IPS-20b (cell line): ENCODE measurements at regions not wholly inside any gene's neighbourhood (a gene's known extent, or its start where the extent isn't known, plus 50 kb on each side); places are given as distances from the start of the nearest gene placed in this dataset.
"Not testable (repeated sequence)": the region's sequence is repeated elsewhere in the genome, so short reads cannot be mapped to it uniquely, and the experiment has no call there.

Experiments
- H3K27ac ChIP-seq: one replicate; pipeline ENCODE4 v1.5.1; 2013; ENCODE audit warnings: low read length
- H3K27me3 ChIP-seq: 2 replicates; pipeline ENCODE4 v1.6.1; 2013; ENCODE audit warnings: mild to moderate bottlenecking, low read length, inconsistent platforms; ENCODE audit not compliant: insufficient read depth
- H3K36me3 ChIP-seq: 2 replicates; pipeline ENCODE4 v1.6.1; 2013; ENCODE audit warnings: low read depth, mild to moderate bottlenecking, inconsistent platforms, low read length, moderate library complexity; ENCODE audit not compliant: insufficient read depth
- H3K4me1 ChIP-seq: 2 replicates; pipeline ENCODE4 v1.6.1; 2013; ENCODE audit warnings: mild to moderate bottlenecking, control low read depth, inconsistent platforms, low read length, moderate library complexity; ENCODE audit not compliant: insufficient read depth
- H3K4me3 ChIP-seq: 2 replicates; pipeline ENCODE4 v1.5.1; 2013; ENCODE audit warnings: mild to moderate bottlenecking, low read length, inconsistent platforms
- H3K9ac ChIP-seq: 2 replicates; pipeline ENCODE4 v1.6.1; 2013; ENCODE audit warnings: low read depth, mild to moderate bottlenecking, inconsistent platforms, low read length, moderate library complexity
- H3K9me3 ChIP-seq: 2 replicates; pipeline ENCODE4 v1.6.1; 2013; ENCODE audit warnings: mild to moderate bottlenecking, low read depth, low read length, inconsistent platforms; ENCODE audit not compliant: insufficient read depth

GRCh38 chr18:46236156-46236555 is 132.0 kb downstream of the HAUS1 start:
- Histone ChIP-seq H3K27me3 (no peaks in the 10 kb centered on the region), H3K27ac (no peak overlapping the region), H3K36me3 (no peaks in the 10 kb centered on the region), H3K9me3 (no peaks in the 10 kb centered on the region), H3K9ac (no peak overlapping the region), H3K4me3 (no peak overlapping the region), H3K4me1 (peaks cover 23% of the 10 kb centered on the region)

GRCh38 chr18:46237891-46238290 is 133.7 kb downstream of the HAUS1 start:
- Histone ChIP-seq H3K9me3 (no peaks in the 10 kb centered on the region), H3K36me3 (no peaks in the 10 kb centered on the region), H3K9ac (no peak overlapping the region), H3K4me1 (peaks cover 23% of the 10 kb centered on the region), H3K27me3 (no peaks in the 10 kb centered on the region), H3K4me3 (no peak overlapping the region), H3K27ac (no peak overlapping the region)

GRCh38 chr18:46239549-46239948 is 135.4 kb downstream of the HAUS1 start:
- Histone ChIP-seq H3K9ac (no peak overlapping the region), H3K9me3 (no peaks in the 10 kb centered on the region), H3K36me3 (no peaks in the 10 kb centered on the region), H3K27me3 (no peaks in the 10 kb centered on the region), H3K27ac (no peak overlapping the region), H3K4me1 (peaks cover 23% of the 10 kb centered on the region), H3K4me3 (no peak overlapping the region)

- no peak overlapping the region for H3K4me3 ChIP-seq
- H3K9me3 ChIP-seq: no peaks in the 10 kb centered on the region
- no peaks in the 10 kb centered on the region for H3K27me3 ChIP-seq
- peaks cover 23% of the 10 kb centered on the region for H3K4me1 ChIP-seq
- H3K36me3 ChIP-seq: no peaks in the 10 kb centered on the region
- no peak overlapping the region for H3K9ac ChIP-seq
- H3K27ac ChIP-seq: no peak overlapping the region
Measured at GRCh38 chr18:46239998-46240397, 135.8 kb downstream of the HAUS1 start.

- H3K4me1 ChIP-seq: peaks cover 24% of the 10 kb centered on the region
- H3K9me3 ChIP-seq, H3K36me3 ChIP-seq, H3K27me3 ChIP-seq, H3K9ac ChIP-seq, H3K4me3 ChIP-seq, H3K27ac ChIP-seq: not testable (repeated sequence)
Measured at GRCh38 chr18:46241393-46241792, 137.2 kb downstream of the HAUS1 start.

GRCh38 chr18:46242183-46242582 is 138.0 kb downstream of the HAUS1 start:
- no peaks in the 10 kb centered on the region for H3K27me3 ChIP-seq
- no peak overlapping the region for H3K4me3 ChIP-seq
- H3K4me1 ChIP-seq: peaks cover 24% of the 10 kb centered on the region
- no peak overlapping the region for H3K9ac ChIP-seq
- no peaks in the 10 kb centered on the region for H3K36me3 ChIP-seq
- no peaks in the 10 kb centered on the region for H3K9me3 ChIP-seq
- H3K27ac ChIP-seq: no peak overlapping the region

GRCh38 chr18:46243095-46243494 is 138.9 kb downstream of the HAUS1 start:
- Histone ChIP-seq H3K27me3 (no peaks in the 10 kb centered on the region), H3K27ac (no peak overlapping the region), H3K9ac (no peak overlapping the region), H3K36me3 (no peaks in the 10 kb centered on the region), H3K9me3 (no peaks in the 10 kb centered on the region), H3K4me1 (peaks cover 24% of the 10 kb centered on the region), H3K4me3 (no peak overlapping the region)

- Histone ChIP-seq H3K4me1 (peaks cover 19% of the 10 kb centered on the region), H3K9me3 (no peaks in the 10 kb centered on the region), H3K9ac (no peak overlapping the region), H3K4me3 (no peak overlapping the region), H3K36me3 (no peaks in the 10 kb centered on the region), H3K27ac (no peak overlapping the region), H3K27me3 (no peaks in the 10 kb centered on the region)
Measured at GRCh38 chr18:46243673-46244072, 139.5 kb downstream of the HAUS1 start.

- Histone ChIP-seq H3K27me3 (no peaks in the 10 kb centered on the region), H3K4me1 (peaks cover 10% of the 10 kb centered on the region), H3K9me3 (no peaks in the 10 kb centered on the region), H3K9ac (no peak overlapping the region), H3K4me3 (no peak overlapping the region), H3K36me3 (no peaks in the 10 kb centered on the region), H3K27ac (no peak overlapping the region)
Measured at GRCh38 chr18:46246101-46246500, 141.9 kb downstream of the HAUS1 start.

- Histone ChIP-seq H3K27ac (no peak overlapping the region), H3K9me3 (no peaks in the 10 kb centered on the region), H3K9ac (no peak overlapping the region), H3K4me1 (peaks cover 10% of the 10 kb centered on the region), H3K36me3 (no peaks in the 10 kb centered on the region), H3K27me3 (no peaks in the 10 kb centered on the region), H3K4me3 (no peak overlapping the region)
Measured at GRCh38 chr18:46247942-46248341, 143.8 kb downstream of the HAUS1 start.

GRCh38 chr18:46250084-46250811 is 146.1 kb downstream of the HAUS1 start:
- Histone ChIP-seq H3K4me3 (no peak overlapping the region), H3K9ac (no peak overlapping the region), H3K27me3 (no peaks in the 10 kb centered on the region), H3K9me3 (no peaks in the 10 kb centered on the region), H3K4me1 (peaks cover 10% of the 10 kb centered on the region), H3K27ac (no peak overlapping the region), H3K36me3 (peaks cover 5% of the 10 kb centered on the region; the same call in 1 of the 2 replicates)

- H3K4me1 ChIP-seq: peaks cover 10% of the 10 kb centered on the region
- no peak overlapping the region for H3K27ac ChIP-seq
- no peak overlapping the region for H3K9ac ChIP-seq
- H3K36me3 ChIP-seq: peaks cover 5% of the 10 kb centered on the region; the same call in 1 of the 2 replicates
- no peaks in the 10 kb centered on the region for H3K27me3 ChIP-seq
- no peaks in the 10 kb centered on the region for H3K9me3 ChIP-seq
- no peak overlapping the region for H3K4me3 ChIP-seq
Measured at GRCh38 chr18:46250812-46251173, 146.6 kb downstream of the HAUS1 start.
